CD4-positive, alpha-beta T cell treated with Interleukin-12 subunit alpha and Interleukin-12 subunit beta, for 1 hour (primary cell): ENCODE measurements at regions not wholly inside any gene's neighbourhood (a gene's known extent, or its start where the extent isn't known, plus 50 kb on each side); places are given as distances from the start of the nearest gene placed in this dataset.

ENCODE experiments used
- DNase-seq: peaks from one replicate; pipeline ENCODE4 v3.0.0-alpha.2; 2020

DNA sequence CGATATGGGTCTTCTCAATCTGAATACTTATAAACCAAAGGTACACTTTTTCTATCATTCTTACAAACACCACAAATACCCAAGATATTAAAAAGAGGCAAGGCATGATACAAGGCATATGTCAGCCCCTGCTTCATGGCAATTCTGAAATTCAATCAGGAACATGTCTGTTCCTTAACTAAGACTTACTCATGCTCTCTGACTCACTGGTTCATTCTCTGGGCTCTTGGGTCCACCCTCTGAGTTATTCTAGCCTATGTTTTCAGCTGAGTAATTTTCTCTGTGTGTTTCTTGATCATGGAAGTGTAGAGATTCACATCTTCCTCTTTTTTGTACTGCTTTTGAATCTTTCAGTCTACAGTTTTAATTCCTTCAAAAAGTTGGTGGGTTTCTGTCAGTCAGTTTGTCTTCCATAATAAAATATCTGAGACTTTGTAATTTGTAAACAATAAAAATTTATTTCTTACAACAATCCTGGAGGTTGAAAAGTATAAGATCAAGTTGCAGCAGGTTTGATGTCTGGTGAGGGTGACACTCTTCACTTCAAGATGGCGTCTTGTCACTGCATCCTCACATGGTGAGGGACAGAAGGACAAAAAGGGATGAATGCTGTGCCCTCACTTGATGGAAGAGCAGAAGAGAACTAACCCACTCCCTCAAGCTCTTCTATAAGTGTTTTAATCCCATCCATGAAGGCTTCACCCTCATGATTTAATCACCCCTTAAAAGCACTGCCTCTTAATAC is 211.7 kb downstream of the FAM76B start:
- DNase-seq: no peak

DNA sequence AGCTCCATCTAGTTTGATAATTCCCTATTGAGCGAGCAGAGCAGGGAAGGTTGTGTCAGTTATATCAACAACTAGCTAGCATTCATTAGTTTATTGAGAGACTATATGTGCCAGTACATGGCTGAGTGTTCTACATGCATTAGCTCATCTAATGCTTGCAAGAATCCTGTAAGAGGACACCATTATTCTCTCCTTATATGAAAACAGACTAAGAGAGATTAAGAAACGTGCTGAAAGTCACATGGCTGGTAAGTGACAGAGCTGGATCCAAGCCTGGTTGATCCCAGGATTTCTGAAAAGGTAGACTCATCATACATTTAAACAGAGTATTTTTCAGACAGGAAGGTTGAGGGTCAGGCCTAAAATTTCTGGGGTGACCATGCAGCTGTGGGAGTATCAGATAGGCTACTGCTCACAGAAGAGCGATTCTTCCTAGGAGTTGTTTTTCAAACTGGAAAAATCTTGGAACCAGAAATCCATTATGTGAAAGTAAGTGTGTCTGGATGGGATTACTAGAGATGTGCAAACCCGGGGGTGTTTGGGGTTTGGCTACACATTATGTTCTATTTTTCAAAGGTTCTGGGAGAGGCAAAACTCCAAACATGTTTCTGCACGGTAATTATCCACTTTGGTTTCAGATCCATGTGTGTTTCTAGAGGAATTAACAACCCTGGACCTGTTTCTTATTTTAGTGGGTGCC is 213.3 kb downstream of the FAM76B start:
- no peak for DNase-seq

DNA sequence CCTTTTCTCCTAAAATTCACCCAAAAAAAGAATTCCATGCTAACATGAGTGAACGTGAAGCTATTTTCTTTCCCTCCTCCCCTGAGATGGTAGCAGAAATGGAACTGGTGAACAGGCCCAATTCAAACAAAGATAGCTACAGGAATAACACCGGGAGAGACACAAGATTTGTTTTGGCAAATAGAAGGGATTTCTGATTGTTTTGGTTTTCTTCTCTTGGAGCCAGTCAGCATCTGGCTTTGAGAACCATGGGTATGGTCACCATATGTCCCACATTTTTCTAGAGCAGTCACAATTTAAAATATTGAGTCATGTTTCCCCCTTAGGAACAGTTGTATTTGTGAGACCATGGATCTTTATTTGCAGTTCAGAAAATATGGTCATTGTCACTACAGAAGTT is 214.1 kb downstream of the FAM76B start:
- no peak for DNase-seq

DNA sequence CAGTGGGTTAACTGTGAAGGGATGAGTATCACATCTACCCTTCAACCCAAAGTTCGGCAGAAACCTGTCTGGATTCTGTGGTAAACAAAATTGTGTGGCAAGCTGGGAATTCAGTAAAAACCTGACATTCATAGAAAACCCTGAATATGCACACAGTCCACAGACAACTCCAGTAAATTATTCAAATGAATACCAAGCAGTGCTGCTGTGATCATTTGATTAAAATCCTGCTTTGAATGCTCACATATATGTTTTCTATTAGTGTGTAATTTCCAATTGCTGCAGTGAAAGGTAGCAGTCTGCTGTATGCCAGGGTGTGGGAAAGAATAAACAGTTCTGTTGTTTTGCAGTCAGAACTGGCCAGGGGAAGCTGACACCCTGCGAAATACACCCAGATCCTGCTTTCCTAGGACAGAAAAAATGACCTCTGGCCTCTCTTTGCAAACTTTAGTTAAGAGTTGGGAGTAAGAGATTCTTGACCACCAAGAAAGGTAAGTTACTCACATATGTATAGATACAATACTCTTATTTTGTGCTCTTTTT is 217.8 kb downstream of the FAM76B start:
- DNase-seq: no peak

DNA sequence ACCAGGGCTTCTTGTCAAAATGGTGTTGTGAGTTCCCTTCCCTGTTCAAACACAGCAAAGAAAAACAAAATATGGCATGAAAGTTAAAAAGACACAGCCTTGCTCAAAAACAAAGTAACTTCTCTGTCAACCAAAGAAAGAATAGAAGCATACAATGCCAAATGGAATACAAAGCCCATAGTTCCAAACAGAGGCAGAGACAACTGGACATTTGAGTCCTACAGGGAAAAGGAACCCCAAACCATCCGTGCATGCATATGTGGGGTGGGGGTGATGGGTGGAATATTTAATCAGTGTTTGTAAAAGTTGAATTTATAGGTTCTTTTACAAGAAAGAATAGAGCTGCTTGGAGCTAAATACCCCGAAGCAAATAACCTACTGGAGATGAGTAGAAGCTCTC is 218.7 kb downstream of the FAM76B start:
- no peak for DNase-seq

DNA sequence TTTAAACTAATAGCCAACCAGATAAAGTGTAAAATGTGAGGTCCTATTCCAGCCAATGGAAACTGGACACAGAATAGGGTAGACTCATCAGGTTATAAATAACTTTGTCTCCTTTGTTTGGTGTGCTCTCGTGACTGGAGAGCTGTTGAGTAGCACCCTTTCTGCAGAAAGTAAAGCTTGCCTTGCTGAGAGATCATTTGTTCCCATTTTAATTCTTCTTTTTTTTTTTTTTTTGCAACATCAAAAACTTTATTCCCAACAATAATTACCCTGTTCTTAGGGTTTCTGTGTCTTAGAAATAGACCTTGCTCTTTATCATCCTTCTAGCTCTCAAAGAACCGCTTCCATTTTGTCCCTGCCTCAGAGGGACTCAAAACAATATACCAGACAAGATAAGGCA is 220.4 kb downstream of the FAM76B start:
- no peak for DNase-seq

DNA sequence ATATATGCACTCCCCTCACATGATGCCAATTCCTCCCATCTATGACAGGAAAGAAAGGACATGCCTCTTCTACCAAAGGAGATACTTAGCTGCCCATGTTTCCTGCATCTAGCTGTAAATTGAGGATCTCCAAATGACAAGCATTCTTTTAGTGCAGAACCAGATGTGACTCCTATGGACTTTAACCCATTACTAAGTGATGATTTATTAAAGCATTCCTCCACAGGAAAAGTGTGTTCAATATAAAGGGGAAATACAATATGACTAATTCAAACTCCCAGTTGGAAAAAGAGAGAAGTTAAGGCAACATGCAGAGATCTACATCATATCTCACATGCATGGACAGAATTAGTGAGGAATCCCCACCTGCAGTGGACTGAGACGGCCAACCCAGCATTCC is 221.3 kb downstream of the FAM76B start:
- no peak for DNase-seq

DNA sequence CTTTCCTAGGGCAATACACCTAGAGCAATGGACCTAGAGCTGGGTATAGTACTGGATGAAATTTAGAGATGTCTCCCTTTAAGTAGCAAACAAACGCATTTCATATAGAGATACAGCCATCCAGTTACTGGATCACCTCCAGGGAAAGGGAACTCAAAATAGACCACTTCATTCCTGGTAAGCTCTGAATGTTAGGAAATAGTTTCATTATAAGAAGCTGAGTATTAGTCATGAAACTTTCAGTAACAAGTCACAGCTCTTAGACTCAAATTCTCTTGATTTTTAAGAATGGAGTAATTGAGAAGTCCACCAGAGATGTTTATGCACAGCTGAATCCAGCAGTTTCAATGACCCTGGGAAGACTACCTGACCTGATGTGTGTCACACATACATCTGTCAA is 221.9 kb downstream of the FAM76B start:
- DNase-seq: no peak

DNA sequence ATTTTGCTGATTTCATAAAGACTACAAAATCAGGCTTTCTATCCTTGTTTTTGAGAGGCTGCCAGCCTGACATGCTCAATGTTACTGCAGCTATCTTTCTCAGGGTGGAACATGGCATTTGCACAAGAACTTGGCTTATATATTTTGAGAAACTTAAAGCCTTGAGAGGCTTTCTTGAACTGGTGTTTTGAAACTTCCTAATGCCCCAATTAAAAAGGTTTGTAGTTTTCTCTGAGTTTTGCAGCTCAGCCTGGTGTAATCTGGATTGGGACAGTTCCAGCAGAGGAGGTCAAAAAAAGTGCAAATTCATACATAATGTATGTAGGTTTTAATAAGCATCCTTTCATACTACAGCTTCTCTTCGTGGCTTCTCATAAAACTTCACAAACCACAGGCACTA is 223.4 kb downstream of the FAM76B start:
- DNase-seq: no peak

DNA sequence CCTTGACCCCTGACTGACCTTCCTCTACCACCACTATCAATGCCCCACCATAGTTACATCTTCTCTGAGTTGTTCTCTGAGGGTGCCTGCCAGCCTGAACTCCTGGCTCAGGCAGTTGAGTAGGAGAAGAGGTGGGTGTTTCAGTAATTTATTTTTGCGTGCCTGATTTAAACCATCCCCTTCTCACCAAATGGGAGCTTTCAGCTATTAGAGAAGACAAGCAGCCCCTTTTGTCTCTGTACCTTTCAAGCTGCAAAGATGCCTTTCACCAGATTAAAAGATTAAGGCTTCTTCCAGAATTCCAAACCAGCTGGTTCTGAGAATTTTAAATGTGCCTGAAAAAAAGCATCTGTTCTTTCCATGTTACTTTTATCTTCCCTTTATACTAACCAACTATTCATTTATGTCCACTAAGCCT is 223.8 kb downstream of the FAM76B start:
- DNase-seq: no peak

DNA sequence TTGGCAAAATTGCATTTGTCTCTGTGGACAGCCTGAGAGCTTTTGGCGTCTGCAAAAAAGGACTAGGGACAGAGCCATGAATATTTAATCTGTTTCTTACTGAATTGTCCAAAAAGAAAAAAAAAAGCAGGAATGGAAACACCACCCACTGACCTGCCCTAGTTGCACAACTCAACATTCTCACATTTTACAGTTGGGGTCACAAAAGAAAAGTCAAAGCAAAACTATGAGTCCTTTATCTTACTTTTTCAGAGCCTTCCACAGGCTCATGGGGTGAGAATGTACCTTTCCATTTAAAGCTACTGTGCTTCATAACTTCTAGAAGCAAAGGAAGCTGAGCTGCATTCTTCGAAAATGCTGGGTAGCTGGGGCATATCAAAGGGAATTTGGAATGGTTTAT is 225.7 kb downstream of the FAM76B start:
- DNase-seq: no peak

DNA sequence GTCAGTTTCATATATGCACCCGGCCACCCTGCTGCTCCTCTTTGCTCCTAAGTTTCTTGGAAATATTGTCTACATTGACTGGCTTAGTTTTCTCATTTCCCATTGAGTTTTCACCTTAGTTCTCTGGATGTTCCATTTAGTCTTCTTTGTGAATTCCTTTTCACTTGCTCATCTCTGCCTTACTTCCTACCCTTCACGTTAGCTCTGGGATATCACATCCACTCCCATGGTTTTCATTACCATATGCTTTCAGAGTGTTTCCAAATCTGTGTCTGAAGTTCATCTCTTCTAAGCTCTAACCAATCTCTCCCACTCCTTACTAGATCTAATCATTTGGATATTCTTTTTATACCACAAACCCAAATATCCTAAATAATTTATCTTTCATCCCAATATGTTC is 226.4 kb downstream of the FAM76B start:
- no peak for DNase-seq

DNA sequence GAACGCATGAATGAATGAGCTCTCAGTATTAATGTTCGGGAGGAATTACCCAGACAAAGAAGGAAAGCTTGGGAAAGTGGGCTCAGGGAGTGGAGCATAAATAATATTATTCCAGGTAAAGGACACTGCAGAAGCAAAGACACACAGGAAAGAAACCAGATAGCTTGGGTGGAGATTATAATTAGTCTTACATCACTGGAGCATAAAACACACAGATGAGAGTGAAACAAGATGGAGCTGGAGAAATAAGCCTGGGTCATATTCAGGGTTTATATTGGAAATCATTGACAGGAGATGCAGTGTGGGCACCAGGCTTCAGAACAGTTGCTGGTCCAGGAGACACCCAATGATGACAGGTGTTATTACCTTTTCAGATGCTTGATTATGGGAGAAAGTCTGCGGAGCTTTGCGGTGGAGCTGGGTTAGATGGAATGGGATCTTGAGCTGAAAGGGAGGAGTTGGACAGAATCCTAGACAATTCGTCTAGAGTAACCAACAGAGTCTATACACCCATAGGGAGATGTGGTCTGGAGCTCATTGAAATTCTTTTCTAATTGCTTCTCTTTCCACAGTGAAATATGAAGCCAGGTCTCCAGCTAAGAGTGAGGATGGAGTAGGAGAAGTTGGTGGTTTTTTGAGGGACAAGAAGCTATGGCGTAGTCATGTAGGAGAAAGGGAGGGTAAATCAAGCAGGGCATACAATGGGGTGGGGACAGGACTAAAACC is 227.2 kb downstream of the FAM76B start:
- no peak for DNase-seq

DNA sequence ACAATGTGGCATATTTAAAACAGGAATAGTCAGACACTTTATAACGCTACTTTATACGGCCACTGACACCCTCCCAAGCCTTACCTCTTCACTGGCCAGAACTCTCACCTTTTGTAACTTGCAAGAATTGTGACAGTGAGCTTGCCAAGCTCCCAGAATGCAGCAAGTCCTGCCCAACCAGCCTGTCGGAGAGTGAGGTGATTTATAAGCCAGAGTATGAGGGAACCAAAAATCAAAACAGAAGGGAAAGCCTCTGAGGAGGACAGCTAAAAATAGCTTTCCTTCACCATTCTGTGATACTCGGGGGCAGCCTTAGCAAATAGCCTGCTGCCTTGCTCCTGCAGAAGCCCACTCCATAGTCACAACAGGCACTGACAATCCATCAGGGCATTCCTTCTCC is 229.7 kb downstream of the FAM76B start:
- no peak for DNase-seq

DNA sequence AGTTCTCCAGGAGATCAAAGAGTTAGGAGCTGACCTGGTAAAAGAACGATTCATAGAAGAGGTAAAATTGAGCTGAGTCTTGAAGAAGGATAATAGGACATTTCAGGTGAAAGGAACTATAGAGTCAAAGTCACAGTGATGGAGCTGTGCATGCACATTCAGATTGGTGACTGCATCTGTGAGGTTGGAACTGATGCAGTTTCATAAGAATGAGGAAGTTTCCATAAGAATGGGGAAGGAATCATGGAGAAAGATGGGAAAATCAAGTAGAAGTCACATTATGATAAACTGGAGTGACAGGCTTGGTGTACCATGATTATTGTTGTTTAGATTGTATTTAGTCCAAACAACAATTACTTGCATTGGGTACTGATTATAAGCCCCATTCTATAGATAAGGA is 232.2 kb downstream of the FAM76B start:
- no peak for DNase-seq

DNA sequence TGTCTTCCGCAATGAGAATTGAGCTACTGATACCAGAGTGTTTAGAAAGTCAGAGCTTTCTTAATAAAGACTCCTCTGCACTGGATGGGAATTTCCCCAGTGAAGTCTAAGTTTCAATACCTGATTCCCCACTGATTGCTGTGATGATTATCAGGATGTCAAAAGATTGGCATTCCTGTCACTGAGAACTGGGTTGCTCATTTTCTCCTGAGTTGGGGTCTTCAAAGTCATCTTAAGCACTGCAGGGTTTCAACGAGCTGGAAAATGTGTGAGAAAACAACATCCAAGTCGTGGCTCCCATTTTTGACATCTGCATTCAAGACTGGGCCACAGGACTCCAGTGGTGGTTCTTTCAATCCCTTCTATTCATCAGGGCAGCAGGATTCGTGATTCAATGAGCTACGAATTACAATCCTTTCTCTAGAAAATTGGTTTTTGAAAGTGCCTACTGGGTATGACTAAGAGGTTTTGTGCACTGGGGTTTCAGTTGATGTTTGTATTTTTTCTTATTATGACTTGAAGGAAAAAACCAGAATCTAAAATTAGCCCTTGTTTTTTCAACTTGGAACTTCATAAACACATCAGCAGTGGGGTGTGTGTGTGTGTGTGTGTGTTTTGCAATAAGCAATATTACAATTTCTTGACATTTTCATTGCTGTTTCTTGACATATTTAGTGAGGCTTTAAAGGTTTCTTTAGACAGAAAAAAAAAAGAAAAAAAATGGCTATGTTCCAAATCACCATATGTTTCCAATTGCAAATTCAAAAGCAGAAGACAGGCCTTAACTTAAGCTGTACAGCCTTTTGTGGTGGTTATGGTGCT is 233.0 kb downstream of the FAM76B start:
- no peak for DNase-seq

DNA sequence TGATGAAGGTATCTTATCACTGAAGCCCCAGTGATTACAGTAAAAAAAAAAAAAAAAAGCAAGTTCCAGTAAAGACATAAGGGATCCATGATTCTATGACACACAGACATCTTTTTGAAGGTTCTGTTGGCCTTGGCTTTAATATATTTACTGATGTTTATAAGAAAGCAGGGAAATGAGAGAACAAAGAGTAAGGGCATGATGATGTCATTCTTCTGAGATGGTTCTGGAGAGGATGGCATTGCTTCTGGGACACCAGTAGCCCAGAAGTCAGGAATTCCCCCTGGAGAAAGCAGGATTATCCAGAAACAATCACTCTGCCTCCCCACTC is 233.6 kb downstream of the FAM76B start:
- DNase-seq: no peak

DNA sequence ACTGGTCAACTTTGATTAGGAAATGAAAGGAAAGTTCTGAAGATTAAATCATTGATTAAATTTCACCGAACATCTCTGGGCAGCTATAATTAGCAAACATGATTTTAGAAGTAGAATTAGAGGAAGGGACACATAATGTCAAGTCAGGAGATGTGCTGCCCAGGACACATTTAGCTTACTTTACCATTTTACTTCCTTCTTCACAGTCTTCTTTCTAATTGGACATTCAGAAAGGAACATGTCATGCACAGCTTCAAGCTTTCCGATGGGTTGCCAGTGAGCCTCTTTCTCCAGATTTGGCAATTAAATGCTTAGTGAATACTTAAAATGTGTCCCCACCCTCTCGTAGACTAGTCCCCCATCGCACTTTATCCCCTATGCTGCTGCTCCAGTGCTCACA is 234.7 kb downstream of the FAM76B start:
- no peak for DNase-seq

DNA sequence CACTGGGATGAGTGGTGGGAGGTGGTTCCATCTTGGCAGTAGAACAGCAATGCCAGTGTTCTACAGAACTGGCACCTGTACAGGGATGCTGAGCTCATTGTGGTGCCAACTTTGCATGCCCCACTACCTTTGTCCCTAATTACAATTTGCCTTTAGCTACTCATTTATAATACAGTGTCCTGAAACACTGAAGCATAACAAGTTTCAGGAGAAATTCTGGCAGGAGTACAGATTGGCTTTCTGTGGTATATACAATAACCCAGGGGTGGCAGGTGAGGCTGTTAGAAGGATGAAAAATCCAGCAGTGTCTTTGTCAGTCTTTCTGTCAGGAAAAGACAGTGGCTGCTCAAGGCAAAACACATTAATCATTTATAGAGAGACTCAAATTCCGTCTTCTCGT is 240.3 kb downstream of the FAM76B start:
- no peak for DNase-seq

DNA sequence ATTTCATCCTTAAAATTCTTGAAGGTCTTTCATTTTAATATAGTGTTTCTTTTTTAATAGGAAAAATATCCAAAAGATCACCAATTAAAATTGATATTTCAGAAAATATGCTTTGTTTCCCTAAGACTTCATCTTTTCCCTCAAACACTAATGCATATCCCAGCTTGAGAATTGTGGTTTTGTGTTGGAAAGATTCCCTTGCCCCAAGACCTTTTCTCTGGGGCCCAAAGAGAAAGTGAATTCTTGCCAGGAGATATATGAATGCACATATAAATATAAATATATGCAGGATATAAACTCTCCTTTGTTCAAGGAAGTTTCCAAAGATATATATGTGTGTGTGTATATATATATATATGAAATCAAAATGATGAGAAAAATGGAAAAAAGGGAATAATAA is 241.2 kb downstream of the FAM76B start:
- no peak for DNase-seq

DNA sequence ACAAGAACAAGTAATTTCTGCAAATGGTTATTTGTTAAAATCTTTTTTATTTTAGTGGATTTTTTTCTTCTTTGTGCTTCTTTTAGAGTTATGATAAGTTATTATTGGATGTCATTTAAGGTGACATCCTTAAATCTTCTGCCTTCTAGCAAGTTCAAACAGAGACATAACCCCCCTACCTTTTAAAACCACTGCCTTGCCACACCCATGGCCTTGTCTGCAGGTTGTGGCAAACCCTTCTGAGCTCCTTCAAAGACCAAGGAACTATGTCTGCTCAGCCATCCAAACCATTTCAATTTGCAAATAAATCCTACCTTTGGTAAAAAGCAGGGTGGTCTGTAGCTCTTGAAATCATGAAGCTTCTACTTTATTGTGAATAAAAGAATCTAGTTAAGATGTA is 241.6 kb downstream of the FAM76B start:
- DNase-seq: peak; percentile 9

DNA sequence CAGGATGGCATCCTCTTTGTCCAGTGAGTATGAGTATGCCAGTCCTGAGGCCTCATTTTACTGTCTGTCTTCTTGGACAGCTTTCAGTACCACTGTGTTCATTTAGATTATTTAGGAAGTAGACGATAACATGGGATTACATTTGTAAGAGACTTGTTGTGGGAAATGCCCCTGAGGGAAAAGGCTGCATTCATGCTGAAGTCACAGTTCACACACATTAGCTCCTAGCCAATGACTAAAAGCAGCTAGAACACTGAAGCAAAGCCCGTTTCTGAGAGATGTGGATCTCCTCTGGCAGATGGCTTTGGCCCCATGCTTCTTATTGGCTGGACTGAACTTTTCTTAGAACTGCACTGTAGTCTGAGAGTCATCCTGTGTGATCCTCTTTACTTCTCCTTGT is 242.4 kb downstream of the FAM76B start:
- no peak for DNase-seq
